Esophagus muscularis mucosa (tissue), 4 donors: ENCODE measurements at regions not wholly inside any gene's neighbourhood (a gene's known extent, or its start where the extent isn't known, plus 50 kb on each side); places are given as distances from the start of the nearest gene placed in this dataset.

Source experiments
- DNase-seq: peaks from one replicate; pipeline ENCODE4 v3.0.0-alpha.2; 2017; ENCODE audit errors: extremely low spot score
- H3K27ac ChIP-seq, 4 donors: fragments of 200-600 bp; sonication (generic); replicated peaks in 1 of 4; 1 replicate in 3 of 4; 2 replicates in 1 of 4; pipeline ENCODE4 v1.5.1; 2016 to 2019; ENCODE audit warnings: mild to moderate bottlenecking in 1 of 4
- H3K27me3 ChIP-seq, 4 donors: fragments of 200-600 bp; sonication (generic); one replicate each; pipeline versions ENCODE4 v1.5.1 to v1.6.0; 2016 to 2019
- H3K36me3 ChIP-seq, 4 donors: fragments of 200-600 bp; sonication (generic); one replicate each; pipeline ENCODE4 v1.5.1; 2016 to 2019
- H3K4me1 ChIP-seq, 4 donors: fragments of 200-600 bp; sonication (generic); one replicate each; pipeline ENCODE4 v1.5.1; 2016 to 2019
- H3K4me3 ChIP-seq, 4 donors: fragments of 200-600 bp; sonication (generic); 1 replicate in 2 of 4; 2 replicates in 2 of 4; pipeline ENCODE4 v1.5.1; 2016 to 2019; ENCODE audit warnings: mild to moderate bottlenecking in 4 of 4, moderate library complexity in 1 of 4
- H3K9me3 ChIP-seq, 4 donors: fragments of 200-600 bp; sonication (generic); 1 replicate in 3 of 4; 2 replicates in 1 of 4; pipeline ENCODE4 v1.5.1; 2016 to 2019
- CTCF ChIP-seq, 3 experiments: fragments of 200-600 bp in 2 of 3; fragments of 450-650 bp in 1 of 3; sonication (generic) in 2 of 3; IDR thresholded peaks; one replicate each; pipeline ENCODE4 v1.5.1; 2017 to 2019; ENCODE audit warnings: antibody characterized with exemption in 3 of 3, mild to moderate bottlenecking in 2 of 3, moderate library complexity in 1 of 3
- EP300 ChIP-seq: sonication (generic); formaldehyde crosslinking; IDR thresholded peaks from one replicate; pipeline ENCODE4 v1.6.1; 2017; ENCODE audit warnings: antibody characterized with exemption
- POLR2A ChIP-seq: fragments of 450-650 bp; IDR thresholded peaks from one replicate; pipeline ENCODE4 v1.6.1; 2017; ENCODE audit warnings: antibody characterized with exemption, moderate library complexity, mild to moderate bottlenecking, low read depth
- POLR2AphosphoS5 ChIP-seq, 2 donors: sonication (generic); formaldehyde crosslinking; IDR thresholded peaks; one replicate each; pipeline ENCODE4 v1.6.1; 2017; ENCODE audit warnings: antibody characterized with exemption in 2 of 2
- WGBS: methylation state at CpG from one replicate; pipeline ENCODE4 v1.1.5; 2018; 5-methylcytosine and 5-hydroxymethylcytosine counted together
- intact Hi-C: fragments of 100-400 bp; cut with DNase I; formaldehyde crosslinking; loops from one replicate; pipeline ENCODE4 v1.15.1; 2023

- TF ChIP-seq CTCF (IDR thresholded peaks at IDR 0.05) (no peak), POLR2A (no peak), POLR2AphosphoS5 (IDR thresholded peaks at IDR 0.05) (no peak), EP300 (no peak)
- no peak overlapping the region for H3K4me3 ChIP-seq
- H3K4me1 ChIP-seq = no peaks in the 10 kb centered on the region
- intact Hi-C loops = no loop called here
- no peaks in the 10 kb centered on the region for H3K9me3 ChIP-seq
- DNase-seq = no peak
- 80% methylated on average over 1 of the region's 1 CpG for WGBS
- H3K27me3 ChIP-seq = no peaks in the 10 kb centered on the region
- no peaks in the 10 kb centered on the region for H3K36me3 ChIP-seq
- no peak overlapping the region for H3K27ac ChIP-seq
Observed at GRCh38 chr3:162677475-162677874, 1180.9 kb downstream of the OTOL1 start.

DNA sequence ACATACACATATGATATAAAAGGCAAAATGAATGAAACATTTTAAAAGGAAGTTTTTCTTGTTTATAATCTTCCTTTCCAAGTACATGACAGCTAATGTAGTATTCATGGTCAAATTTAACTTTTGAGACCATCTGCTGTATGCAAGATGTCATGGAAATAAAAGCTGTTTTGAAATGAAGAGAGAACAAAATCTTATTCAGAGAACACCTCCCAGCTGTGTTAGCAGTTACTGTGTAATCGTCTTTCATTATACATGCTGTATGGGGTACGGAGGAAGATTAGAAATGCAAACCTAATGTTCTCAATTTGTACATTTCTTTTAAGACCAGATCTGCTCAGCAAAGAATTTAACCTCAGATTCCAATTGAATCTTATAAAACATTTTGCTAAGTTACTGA lies 1182.3 kb downstream of the OTOL1 start:
- intact Hi-C loops = no loop called here
- H3K27ac ChIP-seq = no peak overlapping the region
- no peak for DNase-seq
- no peaks in the 10 kb centered on the region for H3K36me3 ChIP-seq
- WGBS = 74% methylated on average over 2 of the region's 2 CpGs
- no peaks in the 10 kb centered on the region for H3K27me3 ChIP-seq
- no peak overlapping the region for H3K4me3 ChIP-seq
- H3K4me1 ChIP-seq = no peaks in the 10 kb centered on the region
- H3K9me3 ChIP-seq = no peaks in the 10 kb centered on the region
- TF ChIP-seq CTCF (IDR thresholded peaks at IDR 0.05) (no peak), POLR2A (no peak), POLR2AphosphoS5 (IDR thresholded peaks at IDR 0.05) (no peak)

- Histone ChIP-seq H3K36me3 (no peaks in the 10 kb centered on the region), H3K9me3 (no peaks in the 10 kb centered on the region), H3K27me3 (no peaks in the 10 kb centered on the region), H3K27ac (no peak overlapping the region), H3K4me3 (no peak overlapping the region), H3K4me1 (no peaks in the 10 kb centered on the region)
- TF ChIP-seq POLR2A (no peak), CTCF (IDR thresholded peaks at IDR 0.05) (no peak), POLR2AphosphoS5 (IDR thresholded peaks at IDR 0.05) (no peak), EP300 (no peak)
- no peak for DNase-seq
- intact Hi-C loops = no loop called here
- 65% methylated on average over 3 of the region's 3 CpGs for WGBS
Observed at GRCh38 chr3:162684260-162684659, 1187.7 kb downstream of the OTOL1 start.

DNA sequence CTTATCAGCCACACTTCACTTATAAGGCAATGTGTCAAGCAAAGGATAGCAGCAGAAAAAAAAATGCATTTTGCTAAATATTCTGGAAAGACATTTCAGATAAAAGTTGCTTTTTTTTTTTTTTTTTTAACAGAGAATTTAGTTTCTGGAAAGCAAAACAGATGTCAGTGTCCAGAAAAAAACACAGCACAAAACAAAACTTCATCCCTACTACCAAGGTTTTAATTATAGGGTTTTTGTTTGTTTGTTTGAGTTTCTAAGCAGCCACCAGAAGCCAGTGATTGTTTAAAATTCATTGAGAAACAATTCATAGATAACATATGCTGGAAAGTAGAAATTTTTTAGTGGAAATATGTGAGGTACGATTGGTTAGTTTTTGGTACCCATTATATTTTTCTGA lies 1202.7 kb downstream of the OTOL1 start:
- Histone ChIP-seq H3K4me1 (no peaks in the 10 kb centered on the region), H3K9me3 (no peaks in the 10 kb centered on the region), H3K36me3 (no peaks in the 10 kb centered on the region), H3K4me3 (no peak overlapping the region), H3K27ac (no peak overlapping the region), H3K27me3 (no peaks in the 10 kb centered on the region)
- DNase-seq = no peak
- intact Hi-C loops = no loop called here
- TF ChIP-seq POLR2A (no peak), EP300 (no peak), CTCF (IDR thresholded peaks at IDR 0.05) (no peak), POLR2AphosphoS5 (IDR thresholded peaks at IDR 0.05) (no peak)
- 73% methylated on average over 1 of the region's 1 CpG for WGBS

DNA sequence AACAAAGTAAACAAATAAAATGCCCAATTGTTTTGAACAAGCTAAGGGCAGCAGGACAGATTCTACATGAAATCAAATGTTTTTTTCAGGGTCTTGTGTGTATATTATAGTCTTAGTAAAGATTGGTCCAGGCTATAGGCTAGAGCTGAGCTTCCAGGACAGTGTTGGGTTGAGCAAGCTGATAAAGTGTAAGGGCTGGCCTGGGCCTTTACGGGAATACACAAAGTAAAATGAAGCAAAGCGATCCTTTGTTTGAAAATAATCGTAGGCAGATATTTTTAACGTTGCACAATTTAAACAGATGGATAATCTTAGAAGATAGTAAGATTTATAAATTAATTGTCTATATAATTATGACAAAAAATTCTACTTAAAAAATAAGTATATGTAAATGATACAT lies 1204.6 kb downstream of the OTOL1 start:
- H3K27ac ChIP-seq = no peak overlapping the region
- H3K36me3 ChIP-seq = no peaks in the 10 kb centered on the region
- H3K4me1 ChIP-seq = no peaks in the 10 kb centered on the region
- no peak for DNase-seq
- H3K9me3 ChIP-seq = no peaks in the 10 kb centered on the region
- intact Hi-C loops = no loop called here
- H3K27me3 ChIP-seq = no peaks in the 10 kb centered on the region
- H3K4me3 ChIP-seq = no peak overlapping the region
- TF ChIP-seq POLR2AphosphoS5 (IDR thresholded peaks at IDR 0.05) (no peak), CTCF (IDR thresholded peaks at IDR 0.05) (no peak), EP300 (no peak)
- 93% methylated on average over 4 of the region's 4 CpGs for WGBS
